ENCODE measurements at regions not wholly inside any gene's neighbourhood (a gene's known extent, or its start where the extent isn't known, plus 50 kb on each side); places are given as distances from the start of the nearest gene placed in this dataset.

DNA sequence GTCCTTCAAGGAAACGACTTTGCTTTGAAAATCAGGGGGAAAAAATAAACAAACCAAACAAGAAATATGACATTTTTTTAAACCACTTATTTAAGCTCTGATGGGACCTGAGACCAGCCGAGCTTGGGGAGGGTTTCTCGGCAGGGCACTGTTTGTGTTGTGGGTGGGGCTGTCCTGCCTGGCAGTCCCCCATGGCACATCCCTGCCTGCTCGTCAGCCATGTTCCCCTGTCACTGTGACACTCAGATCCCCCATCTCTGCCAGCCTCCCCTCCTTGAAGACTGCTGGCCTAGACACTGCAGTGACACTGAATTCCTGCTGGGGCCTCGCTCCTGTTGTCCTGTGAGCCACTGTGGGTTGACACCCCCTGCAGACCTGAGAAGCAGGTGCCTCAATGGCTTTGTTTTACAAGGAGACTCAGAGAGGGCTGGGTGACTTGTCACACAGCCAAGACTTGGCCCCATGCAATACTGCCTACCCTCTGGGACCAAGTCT lies 95.1 kb upstream of the PTPN1 start:
- Histone ChIP-seq H3K9me3 (peaks cover 0 to 5% (median 2%) of the 10 kb centered on the region in 4 donors), H3K36me3 (no peaks in the 10 kb centered on the region), H3K4me3 (no peak overlapping the region), H3K4me1 (peaks cover 35 to 59% (median 52%) of the 10 kb centered on the region in 4 donors), H3K27me3 (no peaks in the 10 kb centered on the region), H3K27ac (replicated peaks in 1 of 4) (peak overlapping the region; percentile 92 to 100 (median 97))
- intact Hi-C loops (cut with DNase I), result no loop called here
- WGBS, result 54% methylated on average over 4 of the region's 5 CpGs
- TF ChIP-seq, protein P1, sequence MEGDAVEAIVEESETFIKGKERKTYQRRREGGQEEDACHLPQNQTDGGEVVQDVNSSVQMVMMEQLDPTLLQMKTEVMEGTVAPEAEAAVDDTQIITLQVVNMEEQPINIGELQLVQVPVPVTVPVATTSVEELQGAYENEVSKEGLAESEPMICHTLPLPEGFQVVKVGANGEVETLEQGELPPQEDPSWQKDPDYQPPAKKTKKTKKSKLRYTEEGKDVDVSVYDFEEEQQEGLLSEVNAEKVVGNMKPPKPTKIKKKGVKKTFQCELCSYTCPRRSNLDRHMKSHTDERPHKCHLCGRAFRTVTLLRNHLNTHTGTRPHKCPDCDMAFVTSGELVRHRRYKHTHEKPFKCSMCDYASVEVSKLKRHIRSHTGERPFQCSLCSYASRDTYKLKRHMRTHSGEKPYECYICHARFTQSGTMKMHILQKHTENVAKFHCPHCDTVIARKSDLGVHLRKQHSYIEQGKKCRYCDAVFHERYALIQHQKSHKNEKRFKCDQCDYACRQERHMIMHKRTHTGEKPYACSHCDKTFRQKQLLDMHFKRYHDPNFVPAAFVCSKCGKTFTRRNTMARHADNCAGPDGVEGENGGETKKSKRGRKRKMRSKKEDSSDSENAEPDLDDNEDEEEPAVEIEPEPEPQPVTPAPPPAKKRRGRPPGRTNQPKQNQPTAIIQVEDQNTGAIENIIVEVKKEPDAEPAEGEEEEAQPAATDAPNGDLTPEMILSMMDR (IDR thresholded peaks at IDR 0.05), result no peak
- TF ChIP-seq POLR2A (IDR thresholded peaks at IDR 0.05; ENCODE audit: low read depth) (no peak), POLR2AphosphoS5 (IDR thresholded peaks at IDR 0.05) (no peak), EP300 (IDR thresholded peaks at IDR 0.05) (no peak)
- DNase-seq (ENCODE audit: extremely low spot score), result no peak

GRCh38 chr20:50415516-50416268 lies 94.5 kb upstream of the PTPN1 start:
- intact Hi-C loops (cut with DNase I), result no loop called here
- 21% methylated on average over 21 of the region's 25 CpGs for WGBS
- Histone ChIP-seq H3K36me3 (no peaks in the 10 kb centered on the region), H3K9me3 (peaks cover 0 to under 1% (median 0%) of the 10 kb centered on the region in 4 donors), H3K4me3 (peak overlapping the region; percentile 8 to 28 (median 16)), H3K4me1 (peaks cover 35 to 59% (median 52%) of the 10 kb centered on the region in 4 donors), H3K27me3 (no peaks in the 10 kb centered on the region), H3K27ac (replicated peaks in 1 of 4) (peak overlapping the region; percentile 92 to 100 (median 97))
- TF ChIP-seq EP300 (IDR thresholded peaks at IDR 0.05) (peak; percentile 100), POLR2AphosphoS5 (IDR thresholded peaks at IDR 0.05) (peak; percentile 97 to 98), POLR2A (IDR thresholded peaks at IDR 0.05; ENCODE audit: low read depth) (no peak)
- peak; percentile 99 for DNase-seq (ENCODE audit: extremely low spot score)

- peak overlapping the region; percentile 8 to 28 (median 16) for H3K4me3 ChIP-seq
- H3K9me3 ChIP-seq, result peaks cover 0 to under 1% (median under 1%) of the 10 kb centered on the region in 4 donors
- intact Hi-C loops (cut with DNase I), result no loop called here
- no peak for DNase-seq (ENCODE audit: extremely low spot score)
- WGBS, result 85% methylated on average over 7 of the region's 14 CpGs
- H3K36me3 ChIP-seq, result no peaks in the 10 kb centered on the region
- H3K4me1 ChIP-seq, result peaks cover 35 to 59% (median 52%) of the 10 kb centered on the region in 4 donors
- no peaks in the 10 kb centered on the region for H3K27me3 ChIP-seq
- TF ChIP-seq EP300 (IDR thresholded peaks at IDR 0.05) (no peak), POLR2AphosphoS5 (IDR thresholded peaks at IDR 0.05) (no peak), POLR2A (IDR thresholded peaks at IDR 0.05; ENCODE audit: low read depth) (no peak)
- TF ChIP-seq, protein P1 (IDR thresholded peaks at IDR 0.05), result no peak
- peak overlapping the region; percentile 92 to 100 (median 97) for H3K27ac ChIP-seq (replicated peaks in 1 of 4)
Measured at GRCh38 chr20:50416269-50417022, 93.7 kb upstream of the PTPN1 start.

DNA sequence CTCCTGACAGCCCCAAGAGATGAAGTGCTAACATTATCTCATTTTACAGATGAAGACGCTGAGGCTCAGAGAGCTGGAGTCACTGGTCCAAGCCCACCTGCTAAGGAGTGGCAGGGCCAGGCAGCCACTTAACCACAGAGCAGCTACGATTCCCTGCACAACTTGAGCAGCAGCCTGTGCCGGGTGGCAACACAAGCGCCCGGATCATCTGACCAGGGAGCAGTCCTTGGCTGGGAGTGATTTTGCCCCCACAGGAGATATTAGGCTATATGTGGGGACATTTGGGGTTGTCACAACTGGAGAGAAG lies 93.2 kb upstream of the PTPN1 start:
- peaks cover 0 to 6% (median 3%) of the 10 kb centered on the region in 4 donors for H3K9me3 ChIP-seq
- DNase-seq (ENCODE audit: extremely low spot score), result no peak
- H3K27ac ChIP-seq (replicated peaks in 1 of 4), result peak overlapping the region; percentile 92 to 100 (median 97)
- no peak for TF ChIP-seq POLR2AphosphoS5 (IDR thresholded peaks at IDR 0.05)
- TF ChIP-seq, protein P1 (IDR thresholded peaks at IDR 0.05), result no peak
- no peak for TF ChIP-seq EP300 (IDR thresholded peaks at IDR 0.05)
- no peak for TF ChIP-seq POLR2A (IDR thresholded peaks at IDR 0.05; ENCODE audit: low read depth)
- H3K27me3 ChIP-seq, result no peaks in the 10 kb centered on the region
- WGBS, result 89% methylated on average over 4 of the region's 5 CpGs
- intact Hi-C loops (cut with DNase I), result no loop called here
- no peak overlapping the region for H3K4me3 ChIP-seq
- peaks cover 31 to 56% (median 49%) of the 10 kb centered on the region in 4 donors for H3K4me1 ChIP-seq
- H3K36me3 ChIP-seq, result no peaks in the 10 kb centered on the region

Measured in esophagus muscularis mucosa (tissue), 4 donors.